ENCODE measurements at regions not wholly inside any gene's neighbourhood (a gene's known extent, or its start where the extent isn't known, plus 50 kb on each side); places are given as distances from the start of the nearest gene placed in this dataset.

- H3K36me3 ChIP-seq (ENCODE audit: control insufficient read depth, insufficient read depth, low read length): no peaks in the 10 kb centered on the region
- no peaks in the 10 kb centered on the region for H3K9me3 ChIP-seq (ENCODE audit: control insufficient read depth, insufficient read depth, low read length)
- WGBS (ENCODE audit: insufficient coverage, insufficient read length): no CpG with 5 or more reads among the region's 2 CpGs
Measured at GRCh38 chr12:58252914-58253313, 311.5 kb downstream of the ATP23 start.

DNA sequence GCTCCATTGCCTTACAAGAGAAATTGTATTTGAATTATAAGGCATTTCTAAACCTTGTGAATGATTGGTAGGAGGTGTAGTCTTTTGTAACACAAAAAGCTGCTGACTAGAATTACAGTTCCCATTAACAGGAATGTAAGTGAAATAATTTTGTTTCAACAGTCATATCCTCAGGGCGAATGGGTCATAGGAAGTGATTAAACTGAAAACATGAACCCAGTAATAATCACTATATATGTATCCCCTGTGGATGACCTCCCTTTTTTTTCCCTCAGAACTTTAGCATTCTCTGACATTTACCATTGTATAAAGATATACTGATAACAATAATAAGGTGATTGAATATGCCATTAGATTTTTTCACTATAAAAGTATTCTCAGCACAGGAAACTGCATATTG, 312.3 kb downstream of the ATP23 start:
- Histone ChIP-seq H3K4me1 (ENCODE audit: control insufficient read depth, insufficient read depth, low read length) (no peaks in the 10 kb centered on the region), H3K4me3 (ENCODE audit: low read length) (no peak overlapping the region), H3K9me3 (ENCODE audit: control insufficient read depth, insufficient read depth, low read length) (no peaks in the 10 kb centered on the region), H3K36me3 (ENCODE audit: control insufficient read depth, insufficient read depth, low read length) (no peaks in the 10 kb centered on the region), H3K27ac (ENCODE audit: low read length) (no peak overlapping the region), H3K27me3 (ENCODE audit: control insufficient read depth, insufficient read depth, low read length) (no peaks in the 10 kb centered on the region)
- WGBS (ENCODE audit: insufficient coverage, insufficient read length): no CpG with 5 or more reads among the region's 1 CpG
- DNase-seq (ENCODE audit: low read depth, low spot score): no peak

More at GRCh38 chr12:58252914-58253313, 311.5 kb downstream of the ATP23 start:
- no peaks in the 10 kb centered on the region for H3K4me1 ChIP-seq (ENCODE audit: control insufficient read depth, insufficient read depth, low read length)
- no peak for DNase-seq (ENCODE audit: low read depth, low spot score)
- no peaks in the 10 kb centered on the region for H3K27me3 ChIP-seq (ENCODE audit: control insufficient read depth, insufficient read depth, low read length)
- H3K4me3 ChIP-seq (ENCODE audit: low read length): no peak overlapping the region
- H3K27ac ChIP-seq (ENCODE audit: low read length): no peak overlapping the region

GRCh38 chr12:58254463-58255100, 313.2 kb downstream of the ATP23 start:
- DNase-seq (ENCODE audit: low read depth, low spot score): no peak
- no peaks in the 10 kb centered on the region for H3K36me3 ChIP-seq (ENCODE audit: control insufficient read depth, insufficient read depth, low read length)
- H3K4me1 ChIP-seq (ENCODE audit: control insufficient read depth, insufficient read depth, low read length): no peaks in the 10 kb centered on the region
- H3K27me3 ChIP-seq (ENCODE audit: control insufficient read depth, insufficient read depth, low read length): no peaks in the 10 kb centered on the region
- no peak overlapping the region for H3K27ac ChIP-seq (ENCODE audit: low read length)
- WGBS (ENCODE audit: insufficient coverage, insufficient read length): no CpG with 5 or more reads among the region's 1 CpG
- H3K4me3 ChIP-seq (ENCODE audit: low read length): no peak overlapping the region
- no peaks in the 10 kb centered on the region for H3K9me3 ChIP-seq (ENCODE audit: control insufficient read depth, insufficient read depth, low read length)

DNA sequence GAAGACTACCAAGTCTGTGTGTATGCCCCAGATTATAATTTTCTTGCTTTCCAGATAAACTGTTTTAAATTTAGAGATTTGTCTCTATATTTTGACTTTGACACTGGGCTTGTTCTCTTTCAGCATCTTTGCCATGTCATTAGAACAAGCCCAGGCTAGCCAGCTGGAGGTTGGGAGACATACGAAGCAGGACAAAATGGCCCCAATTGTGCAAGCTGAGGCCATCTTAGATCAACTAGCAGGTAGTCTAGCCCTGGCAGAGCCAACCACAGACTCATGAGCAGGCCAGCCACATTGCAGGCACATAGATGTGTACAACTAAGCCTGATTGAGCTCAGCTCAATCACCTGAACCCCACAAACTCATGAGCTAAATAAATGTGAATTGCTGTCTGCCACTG, 321.4 kb downstream of the ATP23 start:
- Histone ChIP-seq H3K36me3 (ENCODE audit: control insufficient read depth, insufficient read depth, low read length) (no peaks in the 10 kb centered on the region), H3K9me3 (ENCODE audit: control insufficient read depth, insufficient read depth, low read length) (no peaks in the 10 kb centered on the region), H3K27me3 (ENCODE audit: control insufficient read depth, insufficient read depth, low read length) (no peaks in the 10 kb centered on the region), H3K4me3 (ENCODE audit: low read length) (no peak overlapping the region), H3K27ac (ENCODE audit: low read length) (no peak overlapping the region), H3K4me1 (ENCODE audit: control insufficient read depth, insufficient read depth, low read length) (no peaks in the 10 kb centered on the region)
- WGBS (ENCODE audit: insufficient coverage, insufficient read length): no CpG with 5 or more reads among the region's 1 CpG
- no peak for DNase-seq (ENCODE audit: low read depth, low spot score)

GRCh38 chr12:58263816-58264215, 322.4 kb downstream of the ATP23 start:
- H3K27me3 ChIP-seq (ENCODE audit: control insufficient read depth, insufficient read depth, low read length): no peaks in the 10 kb centered on the region
- WGBS (ENCODE audit: insufficient coverage, insufficient read length): no CpG with 5 or more reads among the region's 1 CpG
- H3K9me3 ChIP-seq (ENCODE audit: control insufficient read depth, insufficient read depth, low read length): no peaks in the 10 kb centered on the region
- H3K4me3 ChIP-seq (ENCODE audit: low read length): no peak overlapping the region
- no peak for DNase-seq (ENCODE audit: low read depth, low spot score)
- H3K36me3 ChIP-seq (ENCODE audit: control insufficient read depth, insufficient read depth, low read length): no peaks in the 10 kb centered on the region
- H3K4me1 ChIP-seq (ENCODE audit: control insufficient read depth, insufficient read depth, low read length): no peaks in the 10 kb centered on the region
- no peak overlapping the region for H3K27ac ChIP-seq (ENCODE audit: low read length)

- H3K36me3 ChIP-seq (ENCODE audit: control insufficient read depth, insufficient read depth, low read length): no peaks in the 10 kb centered on the region
- DNase-seq (ENCODE audit: low read depth, low spot score): no peak
- H3K27me3 ChIP-seq (ENCODE audit: control insufficient read depth, insufficient read depth, low read length): no peaks in the 10 kb centered on the region
- H3K4me1 ChIP-seq (ENCODE audit: control insufficient read depth, insufficient read depth, low read length): no peaks in the 10 kb centered on the region
- H3K4me3 ChIP-seq (ENCODE audit: low read length): no peak overlapping the region
- H3K9me3 ChIP-seq (ENCODE audit: control insufficient read depth, insufficient read depth, low read length): no peaks in the 10 kb centered on the region
- no peak overlapping the region for H3K27ac ChIP-seq (ENCODE audit: low read length)
Measured at GRCh38 chr12:58268069-58268468, 326.7 kb downstream of the ATP23 start.

DNA sequence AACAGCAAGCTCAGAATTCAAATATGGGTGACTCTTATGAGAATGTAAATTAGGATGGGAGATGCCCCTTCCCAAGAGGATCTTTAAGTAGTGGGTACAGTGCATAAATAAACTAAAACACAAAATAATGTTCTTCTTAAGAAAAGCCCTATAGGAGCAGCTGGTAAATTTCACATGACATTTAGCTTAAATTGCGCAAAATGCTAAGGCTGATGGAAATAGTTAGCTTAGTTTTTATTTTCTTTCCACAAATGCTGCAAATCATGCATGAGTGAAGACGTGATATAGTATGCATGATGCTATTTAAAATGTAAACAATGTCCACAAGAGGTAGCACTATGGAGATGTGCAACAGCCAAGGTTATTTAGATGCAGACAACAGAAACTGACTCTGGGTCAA, 328.1 kb downstream of the ATP23 start:
- DNase-seq (ENCODE audit: low read depth, low spot score): no peak
- no peak overlapping the region for H3K4me3 ChIP-seq (ENCODE audit: low read length)
- no peaks in the 10 kb centered on the region for H3K36me3 ChIP-seq (ENCODE audit: control insufficient read depth, insufficient read depth, low read length)
- H3K9me3 ChIP-seq (ENCODE audit: control insufficient read depth, insufficient read depth, low read length): no peaks in the 10 kb centered on the region
- no peaks in the 10 kb centered on the region for H3K4me1 ChIP-seq (ENCODE audit: control insufficient read depth, insufficient read depth, low read length)
- WGBS (ENCODE audit: insufficient coverage, insufficient read length): no CpG with 5 or more reads among the region's 2 CpGs
- H3K27me3 ChIP-seq (ENCODE audit: control insufficient read depth, insufficient read depth, low read length): no peaks in the 10 kb centered on the region
- no peak overlapping the region for H3K27ac ChIP-seq (ENCODE audit: low read length)

- no peak for DNase-seq (ENCODE audit: low read depth, low spot score)
- no peaks in the 10 kb centered on the region for H3K9me3 ChIP-seq (ENCODE audit: control insufficient read depth, insufficient read depth, low read length)
- no peaks in the 10 kb centered on the region for H3K36me3 ChIP-seq (ENCODE audit: control insufficient read depth, insufficient read depth, low read length)
- no CpG with 5 or more reads among the region's 6 CpGs for WGBS (ENCODE audit: insufficient coverage, insufficient read length)
- H3K27ac ChIP-seq (ENCODE audit: low read length): no peak overlapping the region
- no peaks in the 10 kb centered on the region for H3K4me1 ChIP-seq (ENCODE audit: control insufficient read depth, insufficient read depth, low read length)
- no peaks in the 10 kb centered on the region for H3K27me3 ChIP-seq (ENCODE audit: control insufficient read depth, insufficient read depth, low read length)
- no peak overlapping the region for H3K4me3 ChIP-seq (ENCODE audit: low read length)
Measured at GRCh38 chr12:58270966-58271705, 329.8 kb downstream of the ATP23 start.

DNA sequence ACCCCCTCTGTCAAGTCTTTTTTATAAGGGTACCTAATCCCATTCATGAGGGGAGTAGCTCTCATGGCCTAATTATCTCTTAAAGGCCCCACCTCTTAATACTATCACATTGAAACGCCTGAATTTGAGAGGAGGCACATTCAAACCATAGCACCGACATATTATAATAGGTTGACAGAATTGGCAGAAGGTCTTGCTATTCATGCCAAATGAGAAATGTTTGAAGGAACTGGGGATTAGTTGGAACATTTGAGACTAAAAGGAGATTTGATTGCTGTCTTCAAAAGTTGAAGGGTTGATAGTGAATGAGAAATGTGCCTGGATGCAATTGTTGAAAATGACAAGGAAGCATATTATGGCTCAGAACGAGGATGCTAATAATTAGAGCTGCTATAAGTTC, 331.1 kb downstream of the ATP23 start:
- no peak overlapping the region for H3K4me3 ChIP-seq (ENCODE audit: low read length)
- no peak overlapping the region for H3K27ac ChIP-seq (ENCODE audit: low read length)
- H3K27me3 ChIP-seq (ENCODE audit: control insufficient read depth, insufficient read depth, low read length): no peaks in the 10 kb centered on the region
- WGBS (ENCODE audit: insufficient coverage, insufficient read length): no CpG with 5 or more reads among the region's 3 CpGs
- no peaks in the 10 kb centered on the region for H3K36me3 ChIP-seq (ENCODE audit: control insufficient read depth, insufficient read depth, low read length)
- DNase-seq (ENCODE audit: low read depth, low spot score): no peak
- no peaks in the 10 kb centered on the region for H3K4me1 ChIP-seq (ENCODE audit: control insufficient read depth, insufficient read depth, low read length)
- peaks cover 1% of the 10 kb centered on the region; the same call in 1 of the 2 replicates for H3K9me3 ChIP-seq (ENCODE audit: control insufficient read depth, insufficient read depth, low read length)

GRCh38 chr12:58277231-58277630, 335.9 kb downstream of the ATP23 start:
- WGBS (ENCODE audit: insufficient coverage, insufficient read length): no CpG with 5 or more reads among the region's 1 CpG
- Histone ChIP-seq H3K27me3 (ENCODE audit: control insufficient read depth, insufficient read depth, low read length) (no peaks in the 10 kb centered on the region), H3K4me3 (ENCODE audit: low read length) (no peak overlapping the region), H3K4me1 (ENCODE audit: control insufficient read depth, insufficient read depth, low read length) (no peaks in the 10 kb centered on the region), H3K27ac (ENCODE audit: low read length) (no peak overlapping the region), H3K9me3 (ENCODE audit: control insufficient read depth, insufficient read depth, low read length) (peaks cover 4% of the 10 kb centered on the region; the same call in 1 of the 2 replicates), H3K36me3 (ENCODE audit: control insufficient read depth, insufficient read depth, low read length) (no peaks in the 10 kb centered on the region)
- DNase-seq (ENCODE audit: low read depth, low spot score): no peak

DNA sequence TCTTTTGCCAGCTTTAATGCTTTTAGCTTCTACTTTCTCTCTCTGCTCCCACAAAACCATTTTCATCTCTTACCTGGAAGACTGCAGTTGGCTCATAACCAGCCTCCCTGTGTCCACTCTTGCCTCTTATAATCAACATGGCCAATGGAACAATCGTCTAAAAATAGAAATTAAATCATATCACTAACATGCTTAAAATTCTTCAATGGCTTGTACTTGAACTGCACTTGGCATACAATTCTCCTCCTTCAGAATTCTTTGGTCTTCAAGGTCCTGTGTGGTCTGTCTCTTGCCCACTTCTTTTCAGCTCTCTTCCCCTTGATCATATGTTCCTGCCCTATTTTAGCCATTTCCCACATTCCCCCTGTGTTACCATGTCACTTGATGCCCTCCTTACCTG, 342.2 kb downstream of the ATP23 start:
- Histone ChIP-seq H3K27ac (ENCODE audit: low read length) (no peak overlapping the region), H3K36me3 (ENCODE audit: control insufficient read depth, insufficient read depth, low read length) (no peaks in the 10 kb centered on the region), H3K27me3 (ENCODE audit: control insufficient read depth, insufficient read depth, low read length) (no peaks in the 10 kb centered on the region), H3K4me1 (ENCODE audit: control insufficient read depth, insufficient read depth, low read length) (no peaks in the 10 kb centered on the region; the same call in 1 of the 2 replicates), H3K9me3 (ENCODE audit: control insufficient read depth, insufficient read depth, low read length) (no peaks in the 10 kb centered on the region), H3K4me3 (ENCODE audit: low read length) (no peak overlapping the region)
- no peak for DNase-seq (ENCODE audit: low read depth, low spot score)
- no CpG with 5 or more reads among the region's 1 CpG for WGBS (ENCODE audit: insufficient coverage, insufficient read length)
